Neural progenitor cell (in vitro differentiated cells): ENCODE measurements at regions not wholly inside any gene's neighbourhood (a gene's known extent, or its start where the extent isn't known, plus 50 kb on each side); places are given as distances from the start of the nearest gene placed in this dataset.

Experiments used
- DNase-seq: peaks from one replicate; pipeline ENCODE4 v3.0.0-alpha.2; 2016; ENCODE audit warnings: low spot score
- H2AFZ ChIP-seq: fragments of 200-600 bp; sonication (generic); replicated peaks from 2 replicates; pipeline ENCODE4 v1.6.1; 2016; ENCODE audit warnings: antibody characterized with exemption
- H3F3A ChIP-seq: fragments of 200-600 bp; sonication (generic); 2 replicates; pipeline ENCODE4 v1.6.1; 2016; ENCODE audit warnings: antibody characterized with exemption, low read depth
- H3K27ac ChIP-seq: fragments of 200-600 bp; sonication (generic); 2 replicates; pipeline ENCODE4 v1.5.1; 2016; ENCODE audit warnings: mild to moderate bottlenecking
- H3K27me3 ChIP-seq: fragments of 200-600 bp; sonication (generic); 2 replicates; pipeline ENCODE4 v1.6.1; 2016; ENCODE audit warnings: mild to moderate bottlenecking, moderate library complexity
- H3K36me3 ChIP-seq: fragments of 200-600 bp; sonication (generic); 2 replicates; pipeline ENCODE4 v1.5.1; 2016
- H3K4me1 ChIP-seq: fragments of 200-600 bp; sonication (generic); 2 replicates; pipeline ENCODE4 v1.6.1; 2016; ENCODE audit warnings: mixed run types
- H3K4me2 ChIP-seq: fragments of 200-600 bp; sonication (generic); 2 replicates; pipeline ENCODE4 v1.6.1; 2016
- H3K4me3 ChIP-seq: fragments of 200-600 bp; sonication (generic); 2 replicates; pipeline ENCODE4 v1.5.1; 2016
- H3K79me2 ChIP-seq: fragments of 200-600 bp; sonication (generic); 2 replicates; pipeline ENCODE4 v1.6.1; 2016; ENCODE audit warnings: low read depth
- H3K9ac ChIP-seq: fragments of 200-600 bp; sonication (generic); 2 replicates; pipeline ENCODE4 v1.6.1; 2016
- H3K9me3 ChIP-seq: fragments of 200-600 bp; sonication (generic); 2 replicates; pipeline ENCODE4 v1.5.1; 2016; ENCODE audit warnings: low read depth
- H4K20me1 ChIP-seq: fragments of 200-600 bp; sonication (generic); 2 replicates; pipeline ENCODE4 v1.6.1; 2016; ENCODE audit warnings: low read depth
- H3K27ac Mint-ChIP-seq: 3 replicates; pipeline ENCODE4 v1.8.0; 2021; ENCODE audit warnings: mixed read lengths
- H3K27me3 Mint-ChIP-seq: 2 replicates; pipeline ENCODE4 v1.8.0; 2022; ENCODE audit warnings: low read depth, mild to moderate bottlenecking, inconsistent platforms, moderate library complexity, mixed read lengths; ENCODE audit not compliant: insufficient read depth
- H3K36me3 Mint-ChIP-seq: 3 replicates; pipeline ENCODE4 v1.8.0; 2021; ENCODE audit warnings: mixed read lengths
- H3K4me1 Mint-ChIP-seq: 3 replicates; pipeline ENCODE4 v1.8.0; 2021; ENCODE audit warnings: mixed read lengths
- H3K4me3 Mint-ChIP-seq: 3 replicates; pipeline ENCODE4 v1.8.0; 2021; ENCODE audit warnings: mild to moderate bottlenecking, moderate library complexity, mixed read lengths
- H3K9me3 Mint-ChIP-seq: 3 replicates; pipeline ENCODE4 v1.8.0; 2020; ENCODE audit warnings: mixed read lengths
- CTCF ChIP-seq: fragments of 200-600 bp; sonication (generic); IDR thresholded peaks from 2 replicates; pipeline ENCODE4 v1.5.1; 2017; ENCODE audit warnings: antibody characterized with exemption, mild to moderate bottlenecking
- EZH2 ChIP-seq: fragments of 200-600 bp; sonication (generic); IDR thresholded peaks from 2 replicates; pipeline ENCODE4 v1.6.1; 2017; ENCODE audit warnings: antibody characterized with exemption, mild to moderate bottlenecking, moderate library complexity
- EZH2phosphoT487 ChIP-seq: fragments of 200-600 bp; sonication (generic); IDR thresholded peaks from 2 replicates; pipeline ENCODE4 v1.6.1; 2017; ENCODE audit warnings: antibody characterized with exemption

- no peaks in the 10 kb centered on the region for H3K36me3 ChIP-seq
- H2AFZ ChIP-seq: no peak overlapping the region
- TF ChIP-seq EZH2phosphoT487 (no peak), EZH2 (no peak), CTCF (no peak)
- no peak for DNase-seq
- H3K4me2 ChIP-seq: no peak overlapping the region
- no peaks in the 10 kb centered on the region for H3K4me1 ChIP-seq
- H3K79me2 ChIP-seq: no peaks in the 10 kb centered on the region
- Mint-ChIP-seq H3K27ac (peak overlapping the region; percentile 28), H3K4me3 (no peak overlapping the region), H3K9me3 (peaks cover 3% of the 10 kb centered on the region), H3K4me1 (peaks cover 3% of the 10 kb centered on the region), H3K27me3 (no peaks in the 10 kb centered on the region), H3K36me3 (no peaks in the 10 kb centered on the region)
- H3K27me3 ChIP-seq: no peaks in the 10 kb centered on the region
- no peaks in the 10 kb centered on the region for H4K20me1 ChIP-seq
- no peaks in the 10 kb centered on the region for H3K9me3 ChIP-seq
- H3F3A ChIP-seq: no peaks in the 10 kb centered on the region
- no peak overlapping the region for H3K27ac ChIP-seq
- no peak overlapping the region for H3K9ac ChIP-seq
- no peak overlapping the region for H3K4me3 ChIP-seq
Measured at GRCh38 chr13:106159295-106160195, 375.9 kb downstream of the EFNB2 start.

- Histone ChIP-seq H3K4me1 (no peaks in the 10 kb centered on the region), H3K27me3 (no peaks in the 10 kb centered on the region), H3K36me3 (no peaks in the 10 kb centered on the region), H3K27ac (no peak overlapping the region), H3K9me3 (no peaks in the 10 kb centered on the region), H4K20me1 (no peaks in the 10 kb centered on the region), H3K4me2 (no peak overlapping the region), H3K9ac (no peak overlapping the region), H3K79me2 (no peaks in the 10 kb centered on the region), H3F3A (peaks cover 4% of the 10 kb centered on the region), H2AFZ (no peak overlapping the region), H3K4me3 (no peak overlapping the region)
- H3K36me3 Mint-ChIP-seq: no peaks in the 10 kb centered on the region
- H3K4me3 Mint-ChIP-seq: no peak overlapping the region
- no peak overlapping the region for H3K27ac Mint-ChIP-seq
- peaks cover 8% of the 10 kb centered on the region for H3K4me1 Mint-ChIP-seq
- no peaks in the 10 kb centered on the region for H3K27me3 Mint-ChIP-seq
- no peak for DNase-seq
- TF ChIP-seq CTCF (no peak), EZH2phosphoT487 (no peak), EZH2 (no peak)
- H3K9me3 Mint-ChIP-seq: peaks cover 3% of the 10 kb centered on the region
Measured at GRCh38 chr13:106156468-106156867, 379.0 kb downstream of the EFNB2 start.

- Histone ChIP-seq H3K36me3 (no peaks in the 10 kb centered on the region), H3K4me2 (no peak overlapping the region), H3K27me3 (no peaks in the 10 kb centered on the region), H3K4me3 (no peak overlapping the region), H3K79me2 (no peaks in the 10 kb centered on the region), H3K27ac (no peak overlapping the region), H2AFZ (no peak overlapping the region), H3K4me1 (no peaks in the 10 kb centered on the region), H3K9me3 (no peaks in the 10 kb centered on the region), H3K9ac (no peak overlapping the region), H3F3A (peaks cover 10% of the 10 kb centered on the region), H4K20me1 (no peaks in the 10 kb centered on the region)
- Mint-ChIP-seq H3K27ac (no peak overlapping the region), H3K4me1 (peaks cover 17% of the 10 kb centered on the region), H3K27me3 (no peaks in the 10 kb centered on the region), H3K9me3 (peaks cover 3% of the 10 kb centered on the region), H3K4me3 (no peak overlapping the region), H3K36me3 (no peaks in the 10 kb centered on the region)
- no peak for DNase-seq
- no peak for TF ChIP-seq EZH2
- no peak for TF ChIP-seq CTCF
Measured at GRCh38 chr13:106155411-106155810, 380.1 kb downstream of the EFNB2 start.
